Stimulated activated CD4-positive, alpha-beta T cell treated with anti-CD3 and anti-CD28 coated beads, Interleukin-12 subunit alpha, Interleukin-12 subunit beta, amount 100 ng/mL, for 4 hours (primary cell): ENCODE measurements at regions not wholly inside any gene's neighbourhood (a gene's known extent, or its start where the extent isn't known, plus 50 kb on each side); places are given as distances from the start of the nearest gene placed in this dataset.

Source experiments
- DNase-seq: peaks from one replicate; pipeline ENCODE4 v3.0.0-alpha.2; 2020

- no peak for DNase-seq
Measured at GRCh38 chr4:110780538-110780937, 157.7 kb upstream of the PITX2 start.

GRCh38 chr4:110781944-110782343, 159.1 kb upstream of the PITX2 start:
- no peak for DNase-seq

- no peak for DNase-seq
Measured at GRCh38 chr4:110787109-110787508, 164.2 kb upstream of the PITX2 start.

GRCh38 chr4:110787707-110788106, 164.8 kb upstream of the PITX2 start:
- no peak for DNase-seq

GRCh38 chr4:110788302-110788701, 165.4 kb upstream of the PITX2 start:
- DNase-seq = no peak

GRCh38 chr4:110792036-110792435, 169.2 kb upstream of the PITX2 start:
- DNase-seq = no peak

- no peak for DNase-seq
Measured at GRCh38 chr4:110793381-110793801, 170.5 kb upstream of the PITX2 start.

- DNase-seq = no peak
Measured at GRCh38 chr4:110793890-110794554, 171.1 kb upstream of the PITX2 start.

GRCh38 chr4:110795971-110796370, 173.1 kb upstream of the PITX2 start:
- no peak for DNase-seq

GRCh38 chr4:110797486-110797885, 174.6 kb upstream of the PITX2 start:
- no peak for DNase-seq

GRCh38 chr4:110798687-110799086, 175.8 kb upstream of the PITX2 start:
- no peak for DNase-seq

- DNase-seq = no peak
Measured at GRCh38 chr4:110799211-110799610, 176.3 kb upstream of the PITX2 start.

- DNase-seq = no peak
Measured at GRCh38 chr4:110801591-110801990, 178.7 kb upstream of the PITX2 start.

- DNase-seq = no peak
Measured at GRCh38 chr4:110808351-110808878, 185.5 kb upstream of the PITX2 start.

GRCh38 chr4:110815950-110816349, 193.1 kb upstream of the PITX2 start:
- DNase-seq = no peak

- DNase-seq = no peak
Measured at GRCh38 chr4:110816367-110816766, 193.5 kb upstream of the PITX2 start.

- DNase-seq = no peak
Measured at GRCh38 chr4:110821186-110821585, 198.3 kb upstream of the PITX2 start.

GRCh38 chr4:110823251-110823650, 200.4 kb upstream of the PITX2 start:
- no peak for DNase-seq

GRCh38 chr4:110824344-110824743, 201.5 kb upstream of the PITX2 start:
- no peak for DNase-seq

- no peak for DNase-seq
Measured at GRCh38 chr4:110826656-110827055, 203.8 kb upstream of the PITX2 start.

- no peak for DNase-seq
Measured at GRCh38 chr4:110830461-110830860, 207.6 kb upstream of the PITX2 start.

- no peak for DNase-seq
Measured at GRCh38 chr4:110837896-110838450, 215.1 kb upstream of the PITX2 start.

- DNase-seq = no peak
Measured at GRCh38 chr4:110840221-110840654, 217.4 kb upstream of the PITX2 start.

- no peak for DNase-seq
Measured at GRCh38 chr4:110848787-110849186, 225.9 kb upstream of the PITX2 start.

- DNase-seq = no peak
Measured at GRCh38 chr4:110849461-110849860, 226.6 kb upstream of the PITX2 start.
